OCI-M2 (cell line): ENCODE measurements at regions not wholly inside any gene's neighbourhood (a gene's known extent, or its start where the extent isn't known, plus 50 kb on each side); places are given as distances from the start of the nearest gene placed in this dataset.
"Not testable (repeated sequence)": the region's sequence is repeated elsewhere in the genome, so short reads cannot be mapped to it uniquely, and the experiment has no call there.

Source experiments
- DNase-seq: peaks from one replicate; lab custom pipeline; 2025; ENCODE audit not compliant: unreplicated experiment; lab: John Stamatoyannopoulos, UW

- no peak for DNase-seq
These were observed 117.7 kb downstream of the TMEM167A start for GRCh38 chr5:82959466-82959865.

GRCh38 chr5:82956600-82956999 lies 120.6 kb downstream of the TMEM167A start:
- DNase-seq, result no peak

- no peak for DNase-seq
These were observed 124.9 kb downstream of the TMEM167A start for GRCh38 chr5:82952326-82952725.

- not testable (repeated sequence) for DNase-seq
These were observed 132.9 kb downstream of the TMEM167A start for GRCh38 chr5:82944267-82944666.

GRCh38 chr5:82942083-82942881 lies 134.9 kb downstream of the TMEM167A start:
- no peak for DNase-seq

- DNase-seq, result no peak
These were observed 138.1 kb downstream of the TMEM167A start for GRCh38 chr5:82938901-82939725.

- not testable (repeated sequence) for DNase-seq
These were observed 144.5 kb downstream of the TMEM167A start for GRCh38 chr5:82932473-82933220.

GRCh38 chr5:82931110-82931509 lies 146.1 kb downstream of the TMEM167A start:
- DNase-seq, result no peak

GRCh38 chr5:82925061-82925411 lies 152.2 kb downstream of the TMEM167A start:
- DNase-seq, result no peak

- no peak for DNase-seq
These were observed 152.8 kb downstream of the TMEM167A start for GRCh38 chr5:82924226-82925060.

GRCh38 chr5:82922086-82922734 lies 155.0 kb downstream of the TMEM167A start:
- DNase-seq, result no peak

- DNase-seq, result no peak
These were observed 158.7 kb downstream of the TMEM167A start for GRCh38 chr5:82918311-82919031.

GRCh38 chr5:82917584-82917983 lies 159.6 kb downstream of the TMEM167A start:
- DNase-seq, result no peak

GRCh38 chr5:82913971-82914370 lies 163.2 kb downstream of the TMEM167A start:
- no peak for DNase-seq

- no peak for DNase-seq
These were observed 164.7 kb downstream of the TMEM167A start for GRCh38 chr5:82912462-82912861.

- no peak for DNase-seq
These were observed 165.3 kb downstream of the TMEM167A start for GRCh38 chr5:82911910-82912309.

GRCh38 chr5:82910905-82911304 lies 166.3 kb downstream of the TMEM167A start:
- DNase-seq, result no peak

GRCh38 chr5:82910491-82910890 lies 166.7 kb downstream of the TMEM167A start:
- DNase-seq, result no peak

- DNase-seq, result no peak
These were observed 167.4 kb downstream of the TMEM167A start for GRCh38 chr5:82909771-82910170.
